LHCN-M2 (cell line): ENCODE measurements at regions not wholly inside any gene's neighbourhood (a gene's known extent, or its start where the extent isn't known, plus 50 kb on each side); places are given as distances from the start of the nearest gene placed in this dataset.
A peak's percentile ranks its signal among the peaks of the same experiment; 100 is the strongest.
"Not testable (repeated sequence)": the region's sequence is repeated elsewhere in the genome, so short reads cannot be mapped to it uniquely, and the experiment has no call there.

ENCODE experiments used
- DNase-seq: peaks from one replicate; pipeline ENCODE4 v3.0.0-alpha.2; 2012; ENCODE audit warnings: low read depth

- DNase-seq = no peak
Measured at GRCh38 chr5:27217977-27218376, 179.6 kb upstream of the CDH9 start.

- DNase-seq = no peak
Measured at GRCh38 chr5:27217155-27217956, 179.0 kb upstream of the CDH9 start.

GRCh38 chr5:27216367-27216950 is 178.1 kb upstream of the CDH9 start:
- DNase-seq = no peak

GRCh38 chr5:27208051-27208450 is 169.7 kb upstream of the CDH9 start:
- DNase-seq = no peak

- peak; percentile 51 for DNase-seq
Measured at GRCh38 chr5:27191786-27192510, 153.6 kb upstream of the CDH9 start.

GRCh38 chr5:27172693-27173092 is 134.3 kb upstream of the CDH9 start:
- peak; percentile 22 for DNase-seq

- peak; percentile 16 for DNase-seq
Measured at GRCh38 chr5:27171761-27172261, 133.4 kb upstream of the CDH9 start.

GRCh38 chr5:27158775-27159174 is 120.4 kb upstream of the CDH9 start:
- DNase-seq = no peak

- DNase-seq = no peak
Measured at GRCh38 chr5:27158171-27158570, 119.8 kb upstream of the CDH9 start.

- peak; percentile 15 for DNase-seq
Measured at GRCh38 chr5:27144456-27144855, 106.1 kb upstream of the CDH9 start.

- peak; percentile 46 for DNase-seq
Measured at GRCh38 chr5:27140831-27141230, 102.4 kb upstream of the CDH9 start.

GRCh38 chr5:27130587-27130986 is 92.2 kb upstream of the CDH9 start:
- peak; percentile 82 for DNase-seq

- peak; percentile 67 for DNase-seq
Measured at GRCh38 chr5:27129926-27130325, 91.5 kb upstream of the CDH9 start.

GRCh38 chr5:27125856-27126255 is 87.5 kb upstream of the CDH9 start:
- no peak for DNase-seq

GRCh38 chr5:27124590-27124989 is 86.2 kb upstream of the CDH9 start:
- peak; percentile 41 for DNase-seq

- DNase-seq = not testable (repeated sequence)
Measured at GRCh38 chr5:27119736-27120321, 81.4 kb upstream of the CDH9 start.

- no peak for DNase-seq
Measured at GRCh38 chr5:27103486-27103885, 65.1 kb upstream of the CDH9 start.

GRCh38 chr5:27095761-27096160 is 57.4 kb upstream of the CDH9 start:
- DNase-seq = not testable (repeated sequence)

GRCh38 chr5:27093279-27093678 is 54.9 kb upstream of the CDH9 start:
- DNase-seq = peak; percentile 38

GRCh38 chr5:27091858-27092257 is 53.5 kb upstream of the CDH9 start:
- no peak for DNase-seq

- not testable (repeated sequence) for DNase-seq
Measured at GRCh38 chr5:27088822-27089221, 50.4 kb upstream of the CDH9 start.
